Peyer's patch (tissue), 4 donors: ENCODE measurements at regions not wholly inside any gene's neighbourhood (a gene's known extent, or its start where the extent isn't known, plus 50 kb on each side); places are given as distances from the start of the nearest gene placed in this dataset.

Experiments used
- POLR2A ChIP-seq, 2 donors: fragments of 450-650 bp; IDR thresholded peaks; one replicate each; pipeline ENCODE4 v1.5.1; 2017; ENCODE audit warnings: antibody characterized with exemption in 2 of 2, mild to moderate bottlenecking in 2 of 2, moderate library complexity in 2 of 2
- TF ChIP-seq, protein P1 (sequence below), 6 experiments: fragments of 450-650 bp in 4 of 6; fragments of 200-600 bp in 2 of 6; sonication (generic) in 1 of 6; IDR thresholded peaks; one replicate each; pipeline ENCODE4 v1.5.1; 2017 to 2019; ENCODE audit warnings: antibody characterized with exemption in 6 of 6, mild to moderate bottlenecking in 3 of 6, moderate library complexity in 1 of 6

DNA sequence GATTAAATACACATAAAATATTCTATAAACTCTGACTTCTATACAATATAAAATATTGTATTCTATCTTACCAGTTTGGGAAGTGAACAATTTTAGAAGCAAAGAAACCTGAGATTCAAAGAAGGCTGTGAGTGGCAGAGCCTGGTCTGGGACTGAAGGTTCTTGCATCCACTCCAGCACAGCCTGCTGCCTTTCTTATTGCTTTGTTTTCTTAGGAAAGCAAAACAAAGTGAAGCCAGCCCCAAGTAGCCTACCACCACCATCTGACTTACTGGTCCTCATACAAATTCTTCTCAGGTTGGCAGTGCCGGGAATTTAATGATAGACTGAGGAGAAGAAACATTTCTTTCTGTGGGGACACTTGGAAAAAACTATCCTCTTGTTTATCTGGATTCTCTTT, 129.7 kb upstream of the SMAD1 start:
- no peak for TF ChIP-seq POLR2A (IDR thresholded peaks at IDR 0.05)
- TF ChIP-seq, protein P1, sequence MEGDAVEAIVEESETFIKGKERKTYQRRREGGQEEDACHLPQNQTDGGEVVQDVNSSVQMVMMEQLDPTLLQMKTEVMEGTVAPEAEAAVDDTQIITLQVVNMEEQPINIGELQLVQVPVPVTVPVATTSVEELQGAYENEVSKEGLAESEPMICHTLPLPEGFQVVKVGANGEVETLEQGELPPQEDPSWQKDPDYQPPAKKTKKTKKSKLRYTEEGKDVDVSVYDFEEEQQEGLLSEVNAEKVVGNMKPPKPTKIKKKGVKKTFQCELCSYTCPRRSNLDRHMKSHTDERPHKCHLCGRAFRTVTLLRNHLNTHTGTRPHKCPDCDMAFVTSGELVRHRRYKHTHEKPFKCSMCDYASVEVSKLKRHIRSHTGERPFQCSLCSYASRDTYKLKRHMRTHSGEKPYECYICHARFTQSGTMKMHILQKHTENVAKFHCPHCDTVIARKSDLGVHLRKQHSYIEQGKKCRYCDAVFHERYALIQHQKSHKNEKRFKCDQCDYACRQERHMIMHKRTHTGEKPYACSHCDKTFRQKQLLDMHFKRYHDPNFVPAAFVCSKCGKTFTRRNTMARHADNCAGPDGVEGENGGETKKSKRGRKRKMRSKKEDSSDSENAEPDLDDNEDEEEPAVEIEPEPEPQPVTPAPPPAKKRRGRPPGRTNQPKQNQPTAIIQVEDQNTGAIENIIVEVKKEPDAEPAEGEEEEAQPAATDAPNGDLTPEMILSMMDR (IDR thresholded peaks at IDR 0.05) = no peak
